ENCODE measurements at regions not wholly inside any gene's neighbourhood (a gene's known extent, or its start where the extent isn't known, plus 50 kb on each side); places are given as distances from the start of the nearest gene placed in this dataset.
"Not testable (repeated sequence)": the region's sequence is repeated elsewhere in the genome, so short reads cannot be mapped to it uniquely, and the experiment has no call there.

DNA sequence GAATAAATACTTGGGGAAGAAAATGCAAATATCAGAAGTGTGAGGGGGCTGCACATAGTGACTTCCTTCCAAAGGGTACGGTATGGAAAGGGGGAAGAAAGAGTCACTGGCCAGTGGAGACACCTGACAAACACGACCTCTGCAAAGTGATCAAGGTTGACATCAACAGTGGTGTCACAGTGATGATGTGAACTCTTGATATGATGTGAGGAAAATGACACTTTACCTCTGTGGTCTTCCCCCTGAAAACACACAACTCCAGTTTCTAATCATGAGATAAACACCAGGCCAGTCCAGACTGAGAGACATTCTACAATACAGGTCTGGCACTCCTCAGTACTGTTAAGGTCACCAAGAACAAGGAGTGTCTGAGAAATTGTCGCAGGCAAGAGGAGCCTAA lies 169.7 kb downstream of the BUB3 start:
- DNase-seq: no peak

DNA sequence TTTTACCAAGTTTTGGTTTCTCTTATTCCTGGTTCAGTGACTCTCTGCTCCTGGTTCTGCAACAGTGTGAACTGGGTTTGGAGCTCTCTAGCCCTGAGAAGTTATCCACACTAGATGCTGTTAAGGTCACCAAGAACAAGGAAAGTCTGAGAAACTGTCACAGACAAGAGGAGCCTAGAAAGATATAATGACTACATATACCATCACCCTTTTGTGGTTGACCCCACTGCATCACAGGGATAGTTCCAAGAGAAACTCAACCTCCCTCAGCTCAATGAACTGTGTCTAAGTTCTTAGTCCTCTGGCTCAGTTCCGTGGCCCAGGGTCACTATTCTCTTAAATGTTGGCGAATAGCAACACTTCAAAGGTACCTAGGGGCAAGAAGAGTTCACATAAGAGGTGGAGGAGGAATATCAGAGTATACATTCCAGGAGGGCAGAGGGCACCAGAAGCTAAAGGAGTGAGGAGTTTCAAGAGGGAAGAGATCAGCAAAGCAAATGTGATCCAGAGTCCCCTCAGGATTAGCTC lies 171.5 kb downstream of the BUB3 start:
- DNase-seq: no peak

DNA sequence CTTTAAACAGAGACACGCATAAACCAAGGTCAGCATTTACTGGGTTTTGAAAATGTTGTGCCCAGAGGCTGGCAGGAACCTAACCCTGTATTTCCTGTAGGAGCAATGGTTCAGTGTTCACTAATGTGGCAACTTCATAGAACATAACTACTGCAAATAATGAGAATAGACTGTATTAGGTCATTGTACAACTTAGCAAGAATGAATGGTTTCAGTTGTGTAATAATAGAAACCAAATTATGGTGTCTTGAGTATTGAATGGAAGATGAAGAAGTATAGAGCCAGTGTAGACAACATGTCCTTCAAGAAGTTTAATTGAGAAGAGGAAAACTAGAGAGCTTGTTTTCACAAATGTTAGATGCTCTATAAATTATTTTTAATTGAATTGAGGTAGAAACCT lies 172.5 kb downstream of the BUB3 start:
- no peak for DNase-seq

DNA sequence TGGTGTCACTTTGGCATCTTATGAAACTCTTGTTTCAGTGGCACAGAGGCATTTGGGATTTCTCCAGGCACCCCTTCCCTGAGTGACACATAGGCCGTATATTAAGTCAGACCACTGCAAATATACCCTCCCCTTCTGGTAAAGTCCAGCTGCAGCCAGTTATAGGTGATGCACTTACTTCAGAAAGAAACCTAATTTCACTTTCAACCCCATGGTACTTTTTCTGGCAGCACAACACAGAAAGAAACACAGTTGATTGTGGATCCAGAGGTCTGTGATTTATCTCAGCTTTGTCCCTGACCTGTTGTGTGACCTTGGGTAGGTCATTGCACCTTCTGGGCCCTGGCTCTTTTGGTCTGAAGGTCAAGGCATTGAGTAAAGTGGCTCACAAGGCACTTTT lies 173.2 kb downstream of the BUB3 start:
- DNase-seq: no peak

DNA sequence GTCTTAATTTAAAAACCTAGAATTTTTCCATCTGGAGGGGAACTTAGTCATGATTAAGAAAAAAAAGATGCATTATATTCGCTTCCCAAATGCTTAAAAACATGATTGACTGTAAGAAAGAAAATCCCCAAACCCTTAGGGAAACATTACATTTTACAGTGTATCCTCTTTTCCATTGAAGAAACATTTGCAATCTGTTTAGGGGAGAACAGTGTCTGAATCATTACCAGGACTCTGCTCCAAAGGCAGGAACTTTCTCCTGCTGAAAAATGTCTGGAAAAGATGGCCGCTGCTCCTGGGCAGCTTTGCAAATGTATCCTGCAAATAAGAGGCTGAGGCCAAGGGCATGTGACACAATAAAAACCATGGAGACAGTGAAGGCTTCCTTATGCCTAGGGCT lies 173.7 kb downstream of the BUB3 start:
- no peak for DNase-seq

DNA sequence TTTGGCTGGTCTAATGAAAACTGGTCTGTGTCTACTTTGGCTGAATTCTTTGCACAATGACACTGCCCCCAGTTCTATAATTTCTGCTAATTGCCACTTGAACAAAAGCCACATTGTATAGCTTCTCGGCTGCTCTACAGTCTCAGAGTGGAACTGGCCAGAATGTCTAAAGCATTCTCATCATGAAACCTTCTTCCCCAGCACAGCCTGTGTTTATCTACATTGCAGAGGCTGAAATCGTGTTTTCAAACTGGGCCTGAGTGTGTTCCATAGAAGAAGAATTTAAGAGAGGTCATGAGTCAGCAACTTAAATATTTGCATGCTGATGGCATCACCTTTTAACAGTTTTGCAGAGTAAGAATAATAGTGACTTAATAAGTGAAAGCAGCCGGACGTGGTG lies 177.2 kb downstream of the BUB3 start:
- DNase-seq: no peak

DNA sequence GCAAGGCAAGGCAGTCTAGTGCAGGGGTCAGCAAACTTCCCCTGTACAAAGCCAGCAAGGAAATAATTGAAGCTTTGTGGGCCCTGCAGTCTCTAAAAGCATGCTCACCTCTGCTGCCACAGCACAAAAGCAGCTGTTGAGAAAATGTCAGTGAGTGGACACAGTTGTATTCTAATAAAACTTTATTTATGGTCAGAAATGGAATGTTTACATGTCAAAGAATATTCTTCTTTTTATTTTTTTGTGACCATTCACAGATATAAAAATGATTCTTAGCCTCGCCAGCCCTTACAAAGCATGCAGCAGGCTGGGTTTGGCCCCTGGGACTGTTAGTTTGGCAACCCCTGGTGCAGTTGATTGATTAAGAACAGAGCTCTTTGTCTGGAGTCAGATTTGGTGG lies 192.4 kb downstream of the BUB3 start:
- DNase-seq: no peak

DNA sequence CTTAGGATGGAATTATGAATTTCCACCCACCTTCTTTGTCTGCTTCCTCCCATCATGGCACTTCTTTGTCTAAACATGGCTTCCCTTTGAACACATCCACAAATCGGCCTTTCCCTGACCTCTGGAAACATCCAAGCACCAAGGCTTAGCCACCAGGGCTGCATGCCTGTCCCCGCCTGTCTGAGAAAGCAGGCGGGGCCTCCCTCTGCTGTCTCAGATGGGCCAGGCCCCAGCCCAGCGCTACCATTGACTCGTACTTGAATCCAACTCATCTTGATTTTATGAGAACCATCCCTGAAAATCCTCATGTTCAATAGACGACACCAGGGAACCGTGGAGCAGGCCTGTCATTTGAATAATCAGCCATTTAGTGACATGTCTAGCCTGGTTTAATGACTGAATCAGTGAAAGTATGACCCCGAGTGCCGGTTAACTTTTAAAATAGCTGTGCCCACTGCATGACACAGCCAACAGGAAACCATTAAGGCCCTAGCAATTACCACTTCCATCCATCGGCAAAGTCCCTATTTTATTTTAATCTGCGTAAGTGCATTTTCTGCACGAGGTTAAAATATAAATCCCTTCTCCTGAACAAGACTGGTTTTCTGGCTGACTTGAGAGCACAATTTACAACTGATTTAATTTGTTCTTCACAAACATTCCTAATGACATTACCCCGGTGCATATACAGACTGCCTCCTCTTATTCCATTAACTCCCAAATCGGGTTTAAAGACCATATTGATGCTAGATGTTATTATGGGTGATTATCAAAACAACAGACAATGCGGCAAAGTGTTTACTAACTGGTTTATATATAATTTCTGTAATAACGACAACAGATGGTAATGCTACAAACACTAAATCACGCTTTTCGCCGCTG lies 194.7 kb downstream of the BUB3 start:
- no peak for DNase-seq

DNA sequence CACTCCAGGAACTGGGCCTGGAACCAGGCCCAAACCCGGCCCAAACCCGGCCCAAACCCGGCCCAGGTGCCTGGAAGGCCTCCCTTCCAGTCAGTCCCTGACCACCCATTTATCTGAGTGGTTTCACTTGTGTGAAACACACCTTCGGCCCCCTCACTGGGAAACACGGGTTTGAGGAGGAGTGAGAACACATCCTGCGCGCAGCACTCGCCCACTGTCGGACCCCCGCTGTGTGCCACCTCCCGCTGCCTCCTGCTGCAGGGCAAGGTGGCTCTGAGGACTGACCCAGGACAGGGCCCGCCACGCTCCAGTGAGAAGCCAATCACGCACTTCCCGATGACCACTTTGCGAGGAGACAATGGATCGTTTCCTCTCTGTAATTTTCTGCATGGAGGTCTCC lies 197.5 kb downstream of the BUB3 start:
- no peak for DNase-seq

DNA sequence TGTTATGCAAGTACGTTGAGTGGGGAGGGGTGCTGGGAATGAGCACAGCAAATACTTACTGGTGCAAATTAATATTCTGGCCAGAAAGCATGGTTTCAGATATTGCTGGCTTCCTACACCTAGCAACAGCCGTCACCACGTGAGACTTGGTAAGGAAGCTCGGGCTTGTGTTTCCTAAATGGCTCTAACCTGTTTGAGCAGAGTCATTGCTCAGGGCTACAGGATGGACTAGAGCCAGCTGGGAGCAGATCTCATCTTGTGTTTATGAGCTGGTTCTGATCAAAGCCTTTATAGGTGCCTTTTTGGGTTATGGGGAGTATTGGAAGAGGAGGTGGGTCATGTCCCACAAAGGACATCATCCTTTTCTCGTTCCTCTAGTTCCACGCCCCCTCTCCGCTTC lies 200.3 kb downstream of the BUB3 start:
- DNase-seq: no peak

DNA sequence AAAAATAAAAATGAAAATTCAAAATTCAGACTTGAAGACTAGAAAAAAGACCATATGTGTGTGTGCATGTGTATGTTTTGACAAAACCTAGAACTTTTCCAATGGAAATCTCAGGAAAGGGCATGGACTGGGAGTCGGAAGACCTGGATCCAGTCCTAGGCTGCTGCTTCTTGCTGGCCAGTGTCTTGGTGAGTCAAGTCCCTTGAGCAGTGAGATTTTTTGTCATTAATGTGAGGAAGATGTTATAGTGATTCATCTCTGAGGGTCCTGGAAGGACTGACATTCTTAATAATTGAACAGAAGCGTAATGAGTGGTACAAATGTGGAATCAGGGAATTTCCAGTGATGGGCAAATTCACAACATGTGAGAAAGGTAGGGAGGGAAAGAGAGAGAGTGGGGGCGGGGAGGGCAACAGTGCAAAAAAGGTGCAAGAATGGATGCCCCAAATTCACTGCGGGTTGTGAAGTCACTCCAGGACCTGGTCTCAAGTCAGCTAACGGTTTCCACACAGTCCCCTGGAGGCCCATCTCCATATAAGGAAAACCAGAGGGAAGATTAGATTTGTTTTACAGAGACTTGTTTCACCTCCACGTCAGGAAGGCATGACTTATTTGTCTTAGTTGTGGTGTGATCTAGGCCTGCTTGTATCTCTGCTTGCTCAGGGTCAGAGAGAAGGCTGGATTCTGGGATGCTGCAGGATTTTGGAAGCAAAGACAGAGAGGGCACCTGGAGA lies 201.7 kb downstream of the BUB3 start:
- DNase-seq: no peak

DNA sequence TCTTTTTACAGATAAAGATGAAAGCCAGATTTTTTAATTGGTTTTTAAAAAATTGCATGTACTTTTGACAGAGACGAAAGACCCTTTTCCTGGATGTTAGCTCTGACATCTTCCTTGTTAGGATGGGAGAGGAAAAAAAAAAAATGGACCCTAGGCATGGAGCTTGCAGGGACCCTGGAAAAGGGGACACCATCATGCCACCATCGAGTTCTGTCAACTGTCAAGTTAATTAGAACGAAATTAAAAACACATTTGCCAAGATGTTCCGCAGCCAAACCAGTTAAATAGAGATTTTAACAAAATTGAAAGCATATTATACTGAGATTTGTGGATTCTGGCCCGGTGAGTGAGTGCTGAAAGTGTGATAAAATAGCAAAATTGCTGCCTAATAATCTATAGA lies 202.6 kb downstream of the BUB3 start:
- no peak for DNase-seq

DNA sequence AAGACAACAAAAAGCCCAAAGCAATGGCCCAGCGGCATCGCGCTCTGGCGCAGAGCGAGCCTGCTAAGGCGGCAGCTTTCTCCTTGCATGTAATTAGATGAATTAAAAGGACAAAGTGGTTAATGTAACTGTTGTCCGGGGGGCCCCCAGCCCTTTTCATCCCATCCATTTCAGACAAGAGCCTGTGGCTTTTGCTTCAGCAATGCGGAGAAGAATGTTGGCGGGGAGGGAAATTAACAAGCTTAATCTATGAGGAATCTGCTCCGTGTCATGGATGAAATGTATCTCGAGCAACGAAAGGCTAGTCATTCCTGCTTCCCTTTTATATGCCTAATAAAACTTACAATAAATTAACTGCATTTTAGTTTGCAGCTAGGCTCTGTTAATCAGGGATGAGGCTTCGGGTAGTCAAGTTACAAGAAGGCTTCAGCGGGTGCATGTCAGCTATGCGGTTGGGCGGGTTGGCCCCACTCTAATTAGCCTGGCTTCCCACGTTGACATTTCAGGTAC lies 203.3 kb downstream of the BUB3 start:
- DNase-seq: no peak

DNA sequence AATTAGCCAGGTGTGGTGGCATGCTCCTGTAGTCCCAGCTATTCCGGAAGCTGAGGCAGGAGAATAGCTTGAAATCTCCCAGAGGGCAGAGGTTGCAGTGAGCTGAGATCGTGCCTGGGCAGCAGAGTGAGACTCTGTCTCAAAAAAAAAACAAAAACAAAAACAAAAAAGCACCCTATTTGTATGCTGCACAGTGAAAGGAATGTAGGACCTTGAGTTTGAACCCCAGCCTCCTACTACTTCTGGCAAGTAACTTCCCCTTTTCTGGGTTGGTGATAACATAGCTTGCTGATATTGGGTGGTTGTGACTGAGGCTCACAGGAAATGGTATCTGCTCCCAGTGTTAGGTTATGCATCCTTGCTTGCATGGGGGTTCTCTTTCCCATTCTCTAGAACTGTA lies 205.3 kb downstream of the BUB3 start:
- no peak for DNase-seq

DNA sequence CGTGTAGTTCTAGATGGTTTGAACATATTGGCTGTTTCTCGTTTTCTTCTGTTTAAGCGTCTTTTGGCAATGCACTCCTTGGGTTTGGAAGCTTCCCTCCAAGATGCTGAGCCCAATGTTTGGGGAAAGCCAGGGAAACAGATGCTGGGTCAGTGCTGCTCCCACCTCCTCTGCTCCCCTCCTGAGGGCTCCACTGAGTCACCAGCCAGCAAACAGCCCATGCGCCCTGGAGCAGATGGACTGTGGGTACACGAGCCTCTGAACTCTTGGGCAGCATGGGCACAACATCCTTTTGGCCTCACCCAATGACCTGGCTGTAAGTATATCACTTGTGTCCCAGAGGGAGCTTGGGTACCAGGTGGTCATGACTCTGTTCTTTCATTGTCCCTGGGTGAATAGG lies 207.6 kb downstream of the BUB3 start:
- DNase-seq: no peak

DNA sequence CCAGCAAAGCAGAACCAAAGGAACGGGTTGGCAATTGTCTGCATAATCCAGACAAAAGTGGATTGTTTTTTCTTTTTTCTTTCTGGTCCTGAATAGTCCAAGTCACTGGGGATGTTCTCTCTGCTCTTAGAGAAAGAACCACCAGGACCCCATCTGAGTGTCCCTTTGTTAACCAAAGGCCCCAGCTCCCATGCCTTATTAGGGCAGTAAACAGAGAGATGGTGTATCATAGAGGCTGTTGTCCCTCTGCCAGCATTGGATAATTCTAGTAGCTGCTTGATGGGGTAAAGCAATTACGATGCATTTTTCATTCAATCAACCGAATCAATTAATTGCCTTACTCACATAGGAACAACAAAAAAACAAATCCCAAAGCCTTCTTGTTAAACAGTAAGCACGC lies 213.0 kb downstream of the BUB3 start:
- DNase-seq: no peak

DNA sequence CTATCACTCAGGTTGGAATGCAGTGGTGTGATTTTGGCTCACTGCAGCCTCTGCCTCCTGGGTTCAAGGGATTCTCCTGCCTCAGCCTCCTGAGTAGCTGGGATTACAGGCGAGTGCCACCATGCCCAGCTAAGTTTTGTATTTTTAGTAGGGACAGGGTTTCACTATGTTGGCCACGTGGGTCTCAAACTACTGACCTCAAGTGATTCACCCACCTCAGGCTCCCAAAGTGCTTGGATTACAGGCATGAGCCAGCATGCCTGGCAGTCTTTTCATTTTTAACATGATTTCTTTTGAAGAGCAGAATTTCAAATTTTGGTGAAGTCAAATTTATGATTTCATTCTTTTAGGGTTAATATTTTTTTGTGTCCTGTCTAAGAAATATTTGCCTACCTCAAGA lies 217.4 kb downstream of the BUB3 start:
- not testable (repeated sequence) for DNase-seq

DNA sequence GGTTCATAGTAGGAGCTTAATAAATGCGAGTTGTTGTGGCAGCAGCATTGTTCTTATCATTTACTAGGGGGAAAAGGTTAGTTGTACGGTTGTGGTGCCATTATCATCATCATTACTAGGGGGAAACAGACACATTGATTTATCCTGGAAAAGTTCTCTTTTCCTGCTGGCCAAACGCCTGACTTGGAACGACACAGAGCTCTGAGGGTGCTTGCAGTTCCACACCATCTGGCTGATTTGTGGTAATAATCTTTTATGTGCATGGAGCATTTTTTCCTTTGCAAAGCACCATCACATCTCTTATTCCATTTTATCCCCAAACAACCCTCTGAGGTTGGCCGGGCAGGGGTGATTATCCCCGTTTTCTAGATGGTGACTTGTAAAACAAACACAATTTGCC lies 219.4 kb downstream of the BUB3 start:
- DNase-seq: no peak

DNA sequence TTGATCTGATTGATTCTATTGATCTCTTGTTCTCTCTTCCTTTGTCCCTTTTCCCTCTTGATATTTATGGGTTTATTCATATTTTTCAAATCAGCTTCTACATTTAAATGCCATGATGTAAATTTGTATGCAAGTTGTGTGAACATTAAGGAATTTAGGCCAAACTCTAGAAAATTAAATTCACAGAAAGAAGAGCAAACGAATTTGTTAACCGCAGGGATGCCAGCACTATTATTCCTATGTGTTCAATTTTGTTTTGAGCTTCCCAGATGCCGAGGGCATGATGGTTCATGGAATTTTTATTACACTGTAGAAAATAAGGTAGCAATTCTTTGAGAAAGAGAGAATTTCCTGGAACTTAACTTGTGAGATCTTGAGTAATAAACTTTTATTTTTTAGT lies 220.9 kb downstream of the BUB3 start:
- DNase-seq: no peak

DNA sequence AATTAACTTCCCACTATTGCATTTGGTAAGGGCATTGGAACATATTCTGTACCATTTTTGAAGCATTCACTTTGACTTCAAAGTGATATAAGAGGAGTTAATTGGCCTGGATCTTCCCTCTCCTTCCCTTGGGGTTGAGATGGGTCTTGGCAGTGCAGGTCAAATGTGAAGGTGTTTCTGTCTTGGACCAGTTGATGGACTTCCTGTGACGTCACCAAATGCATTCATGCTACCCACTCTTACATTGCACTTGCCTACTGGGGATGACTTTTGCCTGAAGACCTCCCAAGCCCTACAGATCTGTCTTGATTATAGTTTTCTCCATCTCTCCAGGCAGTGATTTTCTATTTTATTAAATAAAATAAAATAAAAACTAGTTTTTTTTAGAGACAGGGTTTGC lies 221.5 kb downstream of the BUB3 start:
- DNase-seq: no peak

DNA sequence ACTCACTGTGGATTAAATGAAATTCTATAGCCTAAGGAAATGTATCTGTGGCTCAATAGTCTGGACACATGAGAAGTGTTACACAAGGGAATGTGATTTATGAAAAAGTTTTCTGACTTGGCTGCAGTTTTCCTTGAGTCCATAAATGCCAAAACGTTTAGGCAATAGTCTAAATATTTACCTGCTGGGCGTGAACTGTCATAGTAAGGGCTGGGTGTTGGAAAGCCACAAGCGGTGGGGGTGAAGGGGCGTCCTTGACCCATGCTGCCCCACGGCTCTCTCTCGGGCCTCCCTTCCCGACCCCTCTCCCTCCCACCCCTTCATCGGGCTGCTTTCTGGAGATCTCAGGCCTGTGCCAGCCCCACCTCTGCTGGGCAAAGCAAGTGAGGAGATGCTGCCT lies 223.7 kb downstream of the BUB3 start:
- DNase-seq: no peak

DNA sequence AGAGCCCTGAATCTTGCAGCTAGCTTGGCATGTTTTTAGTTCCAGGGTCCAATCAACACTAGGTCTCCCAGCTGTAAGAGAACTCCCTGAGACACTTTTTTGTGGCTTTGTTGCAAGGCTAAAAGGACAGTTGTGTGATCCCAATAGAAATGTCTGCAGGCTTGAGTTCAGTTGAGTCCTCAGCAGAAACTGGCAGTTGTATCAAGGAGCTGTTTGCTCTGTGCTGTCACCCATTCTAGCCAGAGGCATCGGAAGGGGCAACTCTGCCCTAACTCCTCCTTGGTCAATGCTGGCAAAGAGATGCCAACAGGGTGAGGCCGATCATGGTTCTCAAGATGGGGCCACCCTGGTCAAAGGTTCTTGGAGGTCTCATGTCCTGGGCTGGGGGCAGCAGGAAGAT lies 224.1 kb downstream of the BUB3 start:
- DNase-seq: no peak

DNA sequence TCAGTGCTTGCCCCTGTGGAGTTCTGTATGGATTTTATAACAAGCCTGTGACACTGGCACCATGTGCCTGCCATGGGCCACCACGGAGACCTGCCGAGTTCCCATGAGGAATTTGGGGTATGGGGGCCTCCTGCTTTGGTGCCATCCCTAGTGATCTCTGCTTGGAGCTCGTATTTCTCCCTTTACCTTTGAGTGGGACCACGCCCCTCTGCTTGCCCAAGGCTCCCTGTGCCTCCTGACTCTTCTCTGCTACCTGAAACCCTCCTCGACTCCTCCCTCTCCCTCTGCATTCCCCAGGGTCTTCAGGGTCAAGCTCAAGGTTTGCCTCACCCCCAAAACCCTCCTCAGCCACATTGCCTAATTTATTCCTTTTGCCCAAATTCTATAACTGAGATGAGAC lies 225.0 kb downstream of the BUB3 start:
- no peak for DNase-seq

DNA sequence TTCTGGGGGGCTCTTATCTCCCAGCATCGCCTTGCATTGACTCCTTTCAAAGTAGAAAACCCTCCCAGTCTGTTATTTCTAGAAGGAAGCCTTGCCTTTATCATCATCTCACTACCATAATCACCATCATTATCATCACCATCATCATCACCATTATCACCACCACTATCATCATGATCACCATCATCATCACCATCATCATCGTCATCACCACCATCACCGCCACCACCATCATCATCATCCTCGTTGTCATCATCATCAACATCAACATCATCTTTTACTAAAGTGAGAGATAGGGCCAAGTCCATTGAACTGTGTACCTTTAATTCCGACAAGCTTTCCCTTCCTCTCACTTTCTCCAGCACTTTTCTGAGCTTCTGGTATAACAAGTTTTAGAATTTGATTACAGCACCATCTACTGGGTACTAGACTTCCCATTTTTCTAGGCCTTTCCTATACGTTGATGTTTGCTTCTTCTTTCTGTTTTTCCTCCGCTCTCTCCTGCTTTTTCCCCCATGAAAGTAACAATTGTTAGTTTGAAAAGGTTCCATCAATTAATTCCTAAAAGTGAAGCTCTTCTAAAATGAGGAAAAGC lies 226.4 kb downstream of the BUB3 start:
- DNase-seq: no peak
